ENCODE measurements at regions not wholly inside any gene's neighbourhood (a gene's known extent, or its start where the extent isn't known, plus 50 kb on each side); places are given as distances from the start of the nearest gene placed in this dataset.

DNA sequence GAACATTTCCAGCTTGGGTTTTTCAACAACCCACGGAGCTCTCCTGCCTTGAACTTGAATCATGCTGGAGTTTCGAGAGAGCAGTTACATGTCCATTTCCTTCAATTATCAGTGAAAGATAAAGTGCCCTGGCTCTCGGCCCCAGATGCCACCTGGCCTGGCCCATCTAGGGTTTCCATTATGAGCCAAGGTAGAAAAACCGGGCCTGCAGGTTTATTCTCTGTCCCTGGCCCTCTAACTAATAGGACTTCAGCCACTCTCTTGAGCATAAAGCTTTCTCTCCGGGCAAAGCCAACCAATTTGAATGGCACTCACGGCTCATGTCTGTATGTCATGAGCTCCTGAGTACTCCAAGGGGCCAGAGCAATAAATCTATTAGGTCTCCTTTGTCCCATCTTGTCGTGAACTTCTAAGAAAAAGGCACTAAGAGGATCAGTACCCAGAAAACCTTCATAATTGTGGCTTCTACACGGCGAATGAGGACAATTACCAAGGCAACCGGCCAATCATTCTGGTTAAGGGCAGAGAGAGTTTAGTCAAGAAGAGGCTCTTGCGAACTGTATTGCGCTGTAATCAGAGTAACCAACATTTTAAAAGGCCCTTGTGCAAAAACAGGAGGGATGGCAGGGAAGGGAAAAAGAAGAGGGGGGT lies 392.3 kb downstream of the MED13L start:
- H3K4me3 Mint-ChIP-seq (ENCODE audit: low read depth): no peak overlapping the region
- DNase-seq (ENCODE audit: low spot score, unreplicated experiment): no peak

DNA sequence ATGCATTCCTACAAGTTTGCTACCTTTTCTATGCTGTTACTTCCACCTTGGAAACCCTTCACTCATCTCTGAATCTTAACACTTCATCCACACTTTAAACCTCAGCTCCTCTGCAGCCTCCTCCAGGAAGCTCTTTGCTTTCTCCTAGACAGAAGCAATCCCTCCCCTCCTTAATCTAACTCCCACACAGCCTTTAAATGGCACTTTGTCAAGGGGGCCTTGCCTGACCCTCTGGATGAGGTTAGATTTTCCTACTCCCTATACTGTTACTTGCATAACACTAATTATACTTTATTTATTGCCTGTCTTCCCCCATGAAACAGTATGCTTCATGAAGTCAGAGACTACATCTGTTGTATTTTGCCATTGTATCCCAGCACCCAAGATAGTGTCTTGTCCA lies 394.6 kb downstream of the MED13L start:
- no peaks in the 10 kb centered on the region for H3K27me3 Mint-ChIP-seq
- TF ChIP-seq, protein P1, sequence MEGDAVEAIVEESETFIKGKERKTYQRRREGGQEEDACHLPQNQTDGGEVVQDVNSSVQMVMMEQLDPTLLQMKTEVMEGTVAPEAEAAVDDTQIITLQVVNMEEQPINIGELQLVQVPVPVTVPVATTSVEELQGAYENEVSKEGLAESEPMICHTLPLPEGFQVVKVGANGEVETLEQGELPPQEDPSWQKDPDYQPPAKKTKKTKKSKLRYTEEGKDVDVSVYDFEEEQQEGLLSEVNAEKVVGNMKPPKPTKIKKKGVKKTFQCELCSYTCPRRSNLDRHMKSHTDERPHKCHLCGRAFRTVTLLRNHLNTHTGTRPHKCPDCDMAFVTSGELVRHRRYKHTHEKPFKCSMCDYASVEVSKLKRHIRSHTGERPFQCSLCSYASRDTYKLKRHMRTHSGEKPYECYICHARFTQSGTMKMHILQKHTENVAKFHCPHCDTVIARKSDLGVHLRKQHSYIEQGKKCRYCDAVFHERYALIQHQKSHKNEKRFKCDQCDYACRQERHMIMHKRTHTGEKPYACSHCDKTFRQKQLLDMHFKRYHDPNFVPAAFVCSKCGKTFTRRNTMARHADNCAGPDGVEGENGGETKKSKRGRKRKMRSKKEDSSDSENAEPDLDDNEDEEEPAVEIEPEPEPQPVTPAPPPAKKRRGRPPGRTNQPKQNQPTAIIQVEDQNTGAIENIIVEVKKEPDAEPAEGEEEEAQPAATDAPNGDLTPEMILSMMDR (IDR thresholded peaks at IDR 0.05; ENCODE audit: unreplicated experiment): no peak
- H3K4me3 Mint-ChIP-seq (ENCODE audit: low read depth): no peak overlapping the region

More for the DNA sequence above, 392.3 kb downstream of the MED13L start:
- no peaks in the 10 kb centered on the region for H3K36me3 Mint-ChIP-seq (ENCODE audit: insufficient read depth)
- H3K9me3 Mint-ChIP-seq (ENCODE audit: low read depth): no peaks in the 10 kb centered on the region
- H3K4me1 Mint-ChIP-seq (ENCODE audit: low read depth): peaks cover 14% of the 10 kb centered on the region
- H3K27ac Mint-ChIP-seq: no peak overlapping the region
- TF ChIP-seq, protein P1 (IDR thresholded peaks at IDR 0.05; ENCODE audit: unreplicated experiment): no peak
- no peaks in the 10 kb centered on the region for H3K27me3 Mint-ChIP-seq

DNA sequence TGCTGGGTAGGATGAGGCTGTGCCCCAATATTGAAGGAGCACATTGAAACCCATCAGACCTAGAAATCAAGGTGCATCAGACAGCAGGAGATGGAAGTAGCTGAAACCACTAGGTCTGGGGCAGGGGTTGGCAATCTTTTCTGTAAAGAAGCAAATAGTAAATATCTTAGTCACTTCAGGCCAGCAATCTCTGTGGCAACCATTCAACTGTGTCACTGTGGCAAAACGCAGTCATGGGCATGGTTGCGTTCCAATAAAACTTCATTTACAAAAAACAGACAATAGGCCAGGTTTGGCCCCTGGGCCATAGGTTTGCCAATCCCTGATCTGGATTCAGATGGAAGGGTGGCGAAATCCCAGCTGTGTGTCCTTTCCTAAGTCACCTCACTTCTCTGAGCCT lies 397.3 kb downstream of the MED13L start:
- Mint-ChIP-seq H3K27ac (no peak overlapping the region), H3K27me3 (no peaks in the 10 kb centered on the region), H3K9me3 (ENCODE audit: low read depth) (peaks cover 7% of the 10 kb centered on the region), H3K36me3 (ENCODE audit: insufficient read depth) (no peaks in the 10 kb centered on the region), H3K4me3 (ENCODE audit: low read depth) (no peak overlapping the region), H3K4me1 (ENCODE audit: low read depth) (peaks cover 14% of the 10 kb centered on the region)
- no peak for DNase-seq (ENCODE audit: low spot score, unreplicated experiment)
- TF ChIP-seq, protein P1 (IDR thresholded peaks at IDR 0.05; ENCODE audit: unreplicated experiment): no peak

More for the DNA sequence above, 394.6 kb downstream of the MED13L start:
- Mint-ChIP-seq H3K9me3 (ENCODE audit: low read depth) (no peaks in the 10 kb centered on the region), H3K27ac (no peak overlapping the region), H3K36me3 (ENCODE audit: insufficient read depth) (no peaks in the 10 kb centered on the region), H3K4me1 (ENCODE audit: low read depth) (peaks cover 14% of the 10 kb centered on the region)
- DNase-seq (ENCODE audit: low spot score, unreplicated experiment): no peak

DNA sequence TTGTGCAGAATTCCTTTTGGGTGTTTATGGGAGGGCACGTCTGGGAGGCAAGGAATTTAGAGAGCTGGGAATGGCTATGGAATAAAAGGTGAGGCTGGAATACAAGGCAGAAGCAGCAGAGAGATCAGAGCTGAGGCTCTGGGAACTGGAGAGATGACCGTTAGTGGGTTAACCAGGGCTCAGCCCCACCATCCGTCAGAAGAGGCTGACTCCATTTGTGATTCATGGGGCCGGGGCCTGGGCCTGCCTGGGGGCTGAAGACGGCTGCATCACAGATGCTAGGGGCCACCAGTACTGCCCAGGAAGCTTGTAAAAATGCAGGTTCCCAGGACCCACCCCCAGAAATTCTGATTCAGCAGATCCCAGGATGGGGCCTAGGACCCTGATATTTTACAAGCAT lies 398.1 kb downstream of the MED13L start:
- no peaks in the 10 kb centered on the region for H3K36me3 Mint-ChIP-seq (ENCODE audit: insufficient read depth)
- TF ChIP-seq, protein P1 (IDR thresholded peaks at IDR 0.05; ENCODE audit: unreplicated experiment): no peak
- H3K27me3 Mint-ChIP-seq: no peaks in the 10 kb centered on the region
- no peak overlapping the region for H3K27ac Mint-ChIP-seq
- DNase-seq (ENCODE audit: low spot score, unreplicated experiment): no peak
- H3K9me3 Mint-ChIP-seq (ENCODE audit: low read depth): peaks cover 11% of the 10 kb centered on the region
- H3K4me3 Mint-ChIP-seq (ENCODE audit: low read depth): no peak overlapping the region
- peaks cover 14% of the 10 kb centered on the region for H3K4me1 Mint-ChIP-seq (ENCODE audit: low read depth)

DNA sequence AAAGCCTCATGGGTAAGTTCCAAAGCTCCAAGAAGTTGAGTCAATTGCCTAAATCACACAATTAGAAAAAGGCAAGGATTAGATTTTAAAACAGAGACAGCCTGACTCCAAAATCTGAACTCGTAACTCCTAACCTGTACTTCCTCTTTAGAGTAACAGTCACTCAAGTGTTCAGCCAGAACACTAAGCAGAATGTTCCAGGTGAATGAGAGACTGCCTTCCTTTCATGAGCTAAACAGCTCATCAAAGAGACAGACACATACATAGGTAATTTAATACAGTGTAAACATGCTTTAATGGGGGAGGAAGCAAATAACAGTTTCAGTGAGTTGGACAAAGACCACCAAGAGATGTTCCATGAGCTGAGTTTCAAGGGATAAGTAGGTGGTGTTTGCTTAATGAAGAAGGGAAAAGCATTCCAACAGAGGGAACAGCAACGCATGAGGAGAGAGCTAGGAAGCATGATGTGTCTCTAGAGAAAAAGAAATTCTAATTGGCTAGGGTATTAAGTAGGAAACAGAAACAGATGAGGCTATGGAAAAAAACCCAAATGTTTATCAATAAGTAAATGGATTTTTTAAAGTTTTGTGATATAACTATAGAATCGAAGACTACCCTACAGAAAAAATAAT lies 403.9 kb downstream of the MED13L start:
- TF ChIP-seq, protein P1 (IDR thresholded peaks at IDR 0.05; ENCODE audit: unreplicated experiment): no peak
- peak overlapping the region; percentile 75 for H3K27ac Mint-ChIP-seq
- H3K9me3 Mint-ChIP-seq (ENCODE audit: low read depth): peaks cover 16% of the 10 kb centered on the region
- H3K4me1 Mint-ChIP-seq (ENCODE audit: low read depth): peaks cover 37% of the 10 kb centered on the region
- DNase-seq (ENCODE audit: low spot score, unreplicated experiment): no peak
- H3K27me3 Mint-ChIP-seq: no peaks in the 10 kb centered on the region
- H3K4me3 Mint-ChIP-seq (ENCODE audit: low read depth): no peak overlapping the region
- peaks cover 2% of the 10 kb centered on the region for H3K36me3 Mint-ChIP-seq (ENCODE audit: insufficient read depth)
